RWPE2 (cell line): ENCODE measurements at regions not wholly inside any gene's neighbourhood (a gene's known extent, or its start where the extent isn't known, plus 50 kb on each side); places are given as distances from the start of the nearest gene placed in this dataset.

Experiments used
- ATAC-seq: fragments of 200-7000 bp; cut with Tn5 transposase; 3 replicates; pipeline ENCODE4 v1.9.1; 2021; ENCODE audit warnings: low read depth
- DNase-seq: peaks from one replicate; pipeline ENCODE4 v3.0.0-alpha.2; 2020; ENCODE audit warnings: low spot score
- H3K27ac ChIP-seq: fragments of 450-650 bp; 2 replicates; pipeline ENCODE4 v1.5.1; 2017; ENCODE audit warnings: mild to moderate bottlenecking; ENCODE audit not compliant: poor library complexity, severe bottlenecking
- H3K27me3 ChIP-seq: fragments of 250-450 bp; sonication (Bioruptor Pico); 2 replicates; pipeline ENCODE4 v1.5.1; 2021; ENCODE audit warnings: mild to moderate bottlenecking, moderate library complexity; ENCODE audit not compliant: insufficient read depth, poor library complexity, severe bottlenecking
- H3K36me3 ChIP-seq: fragments of 250-450 bp; sonication (Bioruptor Pico); 2 replicates; pipeline ENCODE4 v1.5.1; 2020; ENCODE audit warnings: low read depth, mild to moderate bottlenecking, moderate library complexity
- H3K4me1 ChIP-seq: fragments of 250-450 bp; sonication (Bioruptor Pico); 2 replicates; pipeline ENCODE4 v1.5.1; 2021; ENCODE audit warnings: mild to moderate bottlenecking, moderate library complexity; ENCODE audit not compliant: insufficient read depth, poor library complexity, severe bottlenecking
- H3K4me3 ChIP-seq: fragments of 250-450 bp; sonication (Bioruptor Pico); 2 replicates; pipeline ENCODE4 v1.5.1; 2021; ENCODE audit warnings: mild to moderate bottlenecking, moderate library complexity; ENCODE audit not compliant: severe bottlenecking
- H3K9me3 ChIP-seq: fragments of 250-450 bp; sonication (Bioruptor Pico); 2 replicates; pipeline ENCODE4 v1.5.1; 2021; ENCODE audit warnings: mild to moderate bottlenecking, moderate library complexity; ENCODE audit not compliant: severe bottlenecking
- TF ChIP-seq, protein P1 (sequence below): fragments of 450-650 bp; IDR thresholded peaks from one replicate; pipeline ENCODE4 v1.5.1; 2017; ENCODE audit warnings: mild to moderate bottlenecking, moderate library complexity; ENCODE audit not compliant: poor library complexity, severe bottlenecking

GRCh38 chr11:80778432-80778831 lies 1337.6 kb upstream of the TENM4 start:
- no peak for DNase-seq
- Histone ChIP-seq H3K27ac (no peak overlapping the region), H3K4me1 (no peaks in the 10 kb centered on the region), H3K27me3 (no peaks in the 10 kb centered on the region), H3K9me3 (no peaks in the 10 kb centered on the region), H3K4me3 (no peak overlapping the region), H3K36me3 (no peaks in the 10 kb centered on the region)
- TF ChIP-seq, protein P1, sequence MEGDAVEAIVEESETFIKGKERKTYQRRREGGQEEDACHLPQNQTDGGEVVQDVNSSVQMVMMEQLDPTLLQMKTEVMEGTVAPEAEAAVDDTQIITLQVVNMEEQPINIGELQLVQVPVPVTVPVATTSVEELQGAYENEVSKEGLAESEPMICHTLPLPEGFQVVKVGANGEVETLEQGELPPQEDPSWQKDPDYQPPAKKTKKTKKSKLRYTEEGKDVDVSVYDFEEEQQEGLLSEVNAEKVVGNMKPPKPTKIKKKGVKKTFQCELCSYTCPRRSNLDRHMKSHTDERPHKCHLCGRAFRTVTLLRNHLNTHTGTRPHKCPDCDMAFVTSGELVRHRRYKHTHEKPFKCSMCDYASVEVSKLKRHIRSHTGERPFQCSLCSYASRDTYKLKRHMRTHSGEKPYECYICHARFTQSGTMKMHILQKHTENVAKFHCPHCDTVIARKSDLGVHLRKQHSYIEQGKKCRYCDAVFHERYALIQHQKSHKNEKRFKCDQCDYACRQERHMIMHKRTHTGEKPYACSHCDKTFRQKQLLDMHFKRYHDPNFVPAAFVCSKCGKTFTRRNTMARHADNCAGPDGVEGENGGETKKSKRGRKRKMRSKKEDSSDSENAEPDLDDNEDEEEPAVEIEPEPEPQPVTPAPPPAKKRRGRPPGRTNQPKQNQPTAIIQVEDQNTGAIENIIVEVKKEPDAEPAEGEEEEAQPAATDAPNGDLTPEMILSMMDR, result no peak
- ATAC-seq, result no peak

DNA sequence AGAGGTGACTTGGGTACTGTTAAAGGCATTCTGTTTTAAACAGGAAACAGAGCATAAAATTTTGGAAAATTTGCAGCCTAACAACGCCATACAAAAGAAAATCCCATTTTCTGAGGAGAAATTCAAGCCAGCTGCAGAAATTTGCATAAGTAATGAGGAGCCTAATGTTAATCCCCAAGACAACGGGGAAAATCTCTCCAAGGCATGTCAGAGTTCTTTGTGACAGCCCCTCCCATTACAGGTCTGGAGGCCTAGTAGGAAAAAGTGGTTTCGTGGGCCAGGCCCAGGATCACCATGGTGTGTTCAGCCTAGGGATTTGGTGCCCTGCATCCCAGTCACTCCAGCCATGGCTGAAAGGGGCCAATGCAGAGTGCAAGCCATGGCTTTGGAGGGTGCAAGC lies 1333.1 kb upstream of the TENM4 start:
- TF ChIP-seq, protein P1, result no peak
- H3K36me3 ChIP-seq, result no peaks in the 10 kb centered on the region
- no peak for ATAC-seq
- H3K27me3 ChIP-seq, result no peaks in the 10 kb centered on the region
- no peak for DNase-seq
- H3K4me1 ChIP-seq, result no peaks in the 10 kb centered on the region
- no peak overlapping the region for H3K4me3 ChIP-seq
- H3K9me3 ChIP-seq, result no peaks in the 10 kb centered on the region
- H3K27ac ChIP-seq, result no peak overlapping the region

- no peak for ATAC-seq
- H3K9me3 ChIP-seq, result no peaks in the 10 kb centered on the region
- H3K27me3 ChIP-seq, result no peaks in the 10 kb centered on the region
- no peak overlapping the region for H3K27ac ChIP-seq
- no peak for DNase-seq
- H3K4me1 ChIP-seq, result no peaks in the 10 kb centered on the region
- no peak overlapping the region for H3K4me3 ChIP-seq
- H3K36me3 ChIP-seq, result no peaks in the 10 kb centered on the region
- TF ChIP-seq, protein P1, result no peak
Observed at GRCh38 chr11:80771017-80771416, 1330.2 kb upstream of the TENM4 start.

DNA sequence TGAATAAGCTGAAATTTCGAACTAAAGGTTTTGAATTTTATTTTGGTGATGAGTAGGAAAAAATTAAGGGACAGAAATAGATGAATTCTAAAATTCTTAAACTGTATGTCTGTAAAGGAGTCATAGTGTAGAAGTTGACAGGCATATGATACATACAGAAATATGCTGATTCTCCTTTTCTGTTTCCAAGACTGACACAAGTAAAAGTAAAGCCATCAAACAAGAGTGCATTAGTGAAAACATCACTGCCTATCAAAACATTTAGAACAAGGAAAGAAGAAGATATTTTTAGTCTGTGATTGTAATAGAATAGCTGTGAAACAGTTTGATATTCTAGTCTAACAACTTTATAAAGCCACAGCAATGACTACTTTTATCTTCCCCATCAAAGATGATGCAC lies 1318.0 kb upstream of the TENM4 start:
- no peak for ATAC-seq
- TF ChIP-seq, protein P1, result no peak
- Histone ChIP-seq H3K27me3 (no peaks in the 10 kb centered on the region), H3K4me1 (no peaks in the 10 kb centered on the region), H3K27ac (no peak overlapping the region), H3K9me3 (no peaks in the 10 kb centered on the region), H3K4me3 (no peak overlapping the region), H3K36me3 (no peaks in the 10 kb centered on the region)
- no peak for DNase-seq

- Histone ChIP-seq H3K27ac (no peak overlapping the region), H3K27me3 (no peaks in the 10 kb centered on the region), H3K4me3 (no peak overlapping the region), H3K4me1 (no peaks in the 10 kb centered on the region), H3K9me3 (no peaks in the 10 kb centered on the region), H3K36me3 (no peaks in the 10 kb centered on the region)
- DNase-seq (no peak), ATAC-seq (no peak)
- TF ChIP-seq, protein P1, result no peak
Observed at GRCh38 chr11:80748207-80748925, 1307.5 kb upstream of the TENM4 start.
